ENCODE measurements at regions not wholly inside any gene's neighbourhood (a gene's known extent, or its start where the extent isn't known, plus 50 kb on each side); places are given as distances from the start of the nearest gene placed in this dataset.

GRCh38 chr5:89946508-89946907, 463.0 kb downstream of the CETN3 start:
- no TSS peak for BruUV-seq (replicated peaks)
- Histone ChIP-seq H3K27ac (ENCODE audit: low read depth, low read length, poor library complexity, severe bottlenecking) (no peak overlapping the region), H3K9me3 (ENCODE audit: low read length) (no peaks in the 10 kb centered on the region), H2AFZ (ENCODE audit: low read length) (no peak overlapping the region), H3K4me3 (ENCODE audit: low read depth, low read length, poor library complexity, severe bottlenecking) (no peak overlapping the region), H3K4me2 (ENCODE audit: low read length) (no peak overlapping the region), H3K4me1 (ENCODE audit: insufficient read depth, low read length, poor library complexity, severe bottlenecking) (no peaks in the 10 kb centered on the region), H3K9me2 (ENCODE audit: insufficient read depth, low read length) (no peaks in the 10 kb centered on the region), H3K79me2 (ENCODE audit: insufficient read depth, low read depth, low read length) (no peaks in the 10 kb centered on the region), H3K36me3 (ENCODE audit: insufficient read depth, low read length) (no peaks in the 10 kb centered on the region), H4K20me1 (ENCODE audit: insufficient read depth, low read length) (no peaks in the 10 kb centered on the region)
- intact Hi-C loops (cut with micrococcal nuclease; ENCODE audit: unreplicated experiment) = no loop called here
- TF ChIP-seq EZH2phosphoT487 (IDR thresholded peaks at IDR 0.05; ENCODE audit: borderline replicate concordance, low read depth, low read length) (no peak), CTCF (conservative IDR thresholded peaks at IDR 0.05; ENCODE audit: low read length) (no peak)
- POLR2A ChIA-PET = interaction anchor here (0.6 to 0.7 kb wide), 2 partner anchors 9 to 1317 kb away, joined by 3 read pairs; no protein-coding TSS in a partner anchor
- DNase-seq (ENCODE audit: low spot score) = no peak
- CTCF ChIA-PET (ENCODE audit: unreplicated experiment) = no interaction called here

GRCh38 chr5:89942171-89942570, 467.4 kb downstream of the CETN3 start:
- Histone ChIP-seq H3K4me2 (ENCODE audit: low read length) (no peak overlapping the region), H3K79me2 (ENCODE audit: insufficient read depth, low read depth, low read length) (no peaks in the 10 kb centered on the region), H3K4me3 (ENCODE audit: low read depth, low read length, poor library complexity, severe bottlenecking) (no peak overlapping the region), H3K36me3 (ENCODE audit: insufficient read depth, low read length) (no peaks in the 10 kb centered on the region), H3K9me2 (ENCODE audit: insufficient read depth, low read length) (no peaks in the 10 kb centered on the region), H4K20me1 (ENCODE audit: insufficient read depth, low read length) (no peaks in the 10 kb centered on the region), H2AFZ (ENCODE audit: low read length) (no peak overlapping the region), H3K4me1 (ENCODE audit: insufficient read depth, low read length, poor library complexity, severe bottlenecking) (no peaks in the 10 kb centered on the region), H3K9me3 (ENCODE audit: low read length) (no peaks in the 10 kb centered on the region), H3K27ac (ENCODE audit: low read depth, low read length, poor library complexity, severe bottlenecking) (no peak overlapping the region)
- BruUV-seq (replicated peaks) = no TSS peak
- intact Hi-C loops (cut with micrococcal nuclease; ENCODE audit: unreplicated experiment) = no loop called here
- CTCF ChIA-PET (ENCODE audit: unreplicated experiment) = no interaction called here
- no peak for DNase-seq (ENCODE audit: low spot score)
- no peak for TF ChIP-seq CTCF (conservative IDR thresholded peaks at IDR 0.05; ENCODE audit: low read length)
- no peak for TF ChIP-seq EZH2phosphoT487 (IDR thresholded peaks at IDR 0.05; ENCODE audit: borderline replicate concordance, low read depth, low read length)
- POLR2A ChIA-PET = no interaction called here

- Histone ChIP-seq H3K36me3 (ENCODE audit: insufficient read depth, low read length) (no peaks in the 10 kb centered on the region), H3K9me3 (ENCODE audit: low read length) (no peaks in the 10 kb centered on the region), H2AFZ (ENCODE audit: low read length) (no peak overlapping the region), H3K4me2 (ENCODE audit: low read length) (no peak overlapping the region), H3K9me2 (ENCODE audit: insufficient read depth, low read length) (no peaks in the 10 kb centered on the region), H4K20me1 (ENCODE audit: insufficient read depth, low read length) (no peaks in the 10 kb centered on the region), H3K4me1 (ENCODE audit: insufficient read depth, low read length, poor library complexity, severe bottlenecking) (no peaks in the 10 kb centered on the region), H3K4me3 (ENCODE audit: low read depth, low read length, poor library complexity, severe bottlenecking) (no peak overlapping the region), H3K27ac (ENCODE audit: low read depth, low read length, poor library complexity, severe bottlenecking) (no peak overlapping the region), H3K79me2 (ENCODE audit: insufficient read depth, low read depth, low read length) (no peaks in the 10 kb centered on the region)
- intact Hi-C loops (cut with micrococcal nuclease; ENCODE audit: unreplicated experiment) = no loop called here
- no peak for TF ChIP-seq CTCF (conservative IDR thresholded peaks at IDR 0.05; ENCODE audit: low read length)
- no peak for TF ChIP-seq EZH2phosphoT487 (IDR thresholded peaks at IDR 0.05; ENCODE audit: borderline replicate concordance, low read depth, low read length)
- CTCF ChIA-PET (ENCODE audit: unreplicated experiment) = no interaction called here
- no peak for DNase-seq (ENCODE audit: low spot score)
- BruUV-seq (replicated peaks) = no TSS peak
- POLR2A ChIA-PET = no interaction called here
These were observed 473.0 kb downstream of the CETN3 start for GRCh38 chr5:89936576-89936975.

All from OCI-LY7 (cell line).